ENCODE measurements at regions not wholly inside any gene's neighbourhood (a gene's known extent, or its start where the extent isn't known, plus 50 kb on each side); places are given as distances from the start of the nearest gene placed in this dataset.

DNA sequence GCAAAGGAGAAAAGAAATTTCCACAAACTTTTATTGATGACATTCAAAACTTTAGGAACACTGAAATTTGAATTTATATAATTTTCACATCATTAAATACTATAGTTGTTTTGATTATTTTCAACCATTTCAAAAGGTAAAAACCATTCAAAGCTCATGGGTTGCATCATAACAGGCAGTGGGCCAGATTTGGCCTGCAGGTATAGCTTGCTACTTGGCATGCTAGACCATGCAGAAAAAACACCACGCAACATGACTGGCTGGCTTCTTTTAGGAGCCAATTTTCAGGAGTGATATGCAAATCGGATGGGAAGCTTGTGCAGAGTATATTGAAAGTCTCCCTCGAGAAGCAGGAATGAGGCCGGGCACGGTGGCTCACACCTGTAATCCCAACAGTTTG is 144.8 kb downstream of the GLUL start:
- no peak for TF ChIP-seq EP300 (IDR thresholded peaks at IDR 0.05)
- no peak for TF ChIP-seq CTCF (IDR thresholded peaks at IDR 0.05)
- no peak for TF ChIP-seq POLR2A (IDR thresholded peaks at IDR 0.05)
- no peak for TF ChIP-seq POLR2AphosphoS5 (IDR thresholded peaks at IDR 0.05)

All from upper lobe of left lung (tissue), 4 donors.